Activated B cell treated with CpG ODN at 0.5 μM for 24 hours (primary cell): ENCODE measurements at regions not wholly inside any gene's neighbourhood (a gene's known extent, or its start where the extent isn't known, plus 50 kb on each side); places are given as distances from the start of the nearest gene placed in this dataset.

Experiments used
- ATAC-seq: fragments of 200-7000 bp; cut with Tn5 transposase; one replicate; pipeline ENCODE4 v1.10.0; 2021; ENCODE audit warnings: low read depth, mild to moderate bottlenecking, moderate library complexity
- CTCF ChIA-PET: fragments of 350-600 bp; sonication (Branson Sonifier 250); formaldehyde crosslinking; loops from one replicate; lab custom pipeline; 2021; ENCODE audit warnings: antibody characterized with exemption; lab: Charles Lee
- POLR2A ChIA-PET: fragments of 350-600 bp; sonication (Branson Sonifier 250); formaldehyde crosslinking; loops from one replicate; lab custom pipeline; 2021; ENCODE audit warnings: antibody characterized with exemption; lab: Charles Lee
- DNase-seq: peaks from one replicate; pipeline ENCODE4 v3.0.0; 2022
- H3K27ac Mint-ChIP-seq: one replicate; pipeline ENCODE4 v1.8.0; 2020; ENCODE audit warnings: mixed read lengths
- H3K27me3 Mint-ChIP-seq: one replicate; pipeline ENCODE4 v1.8.0; 2021; ENCODE audit warnings: mixed read lengths
- H3K36me3 Mint-ChIP-seq: one replicate; pipeline ENCODE4 v1.8.0; 2021; ENCODE audit warnings: low read depth, mixed read lengths
- H3K4me1 Mint-ChIP-seq: one replicate; pipeline ENCODE4 v1.8.0; 2021; ENCODE audit warnings: mixed read lengths
- H3K4me3 Mint-ChIP-seq: one replicate; pipeline ENCODE4 v1.8.0; 2020; ENCODE audit warnings: mild to moderate bottlenecking, mixed read lengths
- H3K9me3 Mint-ChIP-seq: one replicate; pipeline ENCODE4 v1.8.0; 2020; ENCODE audit warnings: mixed read lengths
- CTCF ChIP-seq: fragments of 200-600 bp; IDR thresholded peaks from one replicate; pipeline ENCODE4 v1.8.0; 2022; ENCODE audit warnings: antibody characterized with exemption, mild to moderate bottlenecking
- intact Hi-C: fragments of 100-400 bp; cut with micrococcal nuclease; formaldehyde crosslinking; loops from one replicate; pipeline ENCODE4 v1.15.1; 2024

GRCh38 chr9:29390859-29391258, 1817.6 kb upstream of the C9orf72 start:
- Mint-ChIP-seq H3K27me3 (no peaks in the 10 kb centered on the region), H3K9me3 (peaks cover 7% of the 10 kb centered on the region), H3K4me3 (no peak overlapping the region), H3K4me1 (no peaks in the 10 kb centered on the region), H3K36me3 (no peaks in the 10 kb centered on the region), H3K27ac (no peak overlapping the region)
- ChIA-PET CTCF (no interaction called here), POLR2A (no interaction called here)
- intact Hi-C loops = no loop called here
- ATAC-seq = no peak
- no peak for TF ChIP-seq CTCF
- no peak for DNase-seq

- no peak for ATAC-seq
- no peak overlapping the region for H3K27ac Mint-ChIP-seq
- DNase-seq = no peak
These were observed 1819.8 kb upstream of the C9orf72 start for GRCh38 chr9:29393064-29393463.

GRCh38 chr9:29394855-29395254, 1821.6 kb upstream of the C9orf72 start:
- DNase-seq (no peak), ATAC-seq (no peak)
- Mint-ChIP-seq H3K27ac (no peak overlapping the region), H3K4me1 (no peaks in the 10 kb centered on the region), H3K27me3 (no peaks in the 10 kb centered on the region), H3K36me3 (no peaks in the 10 kb centered on the region), H3K4me3 (no peak overlapping the region), H3K9me3 (peaks cover 5% of the 10 kb centered on the region)
- no peak for TF ChIP-seq CTCF
- ChIA-PET POLR2A (no interaction called here), CTCF (no interaction called here)
- intact Hi-C loops = no loop called here

More at GRCh38 chr9:29393064-29393463, 1819.8 kb upstream of the C9orf72 start:
- POLR2A ChIA-PET = no interaction called here
- CTCF ChIA-PET = no interaction called here
- no peak for TF ChIP-seq CTCF
- Mint-ChIP-seq H3K27me3 (no peaks in the 10 kb centered on the region), H3K4me1 (no peaks in the 10 kb centered on the region), H3K9me3 (peaks cover 5% of the 10 kb centered on the region), H3K36me3 (no peaks in the 10 kb centered on the region), H3K4me3 (no peak overlapping the region)
- intact Hi-C loops = no loop called here

GRCh38 chr9:29397148-29397547, 1823.9 kb upstream of the C9orf72 start:
- intact Hi-C loops = no loop called here
- Mint-ChIP-seq H3K36me3 (no peaks in the 10 kb centered on the region), H3K4me1 (no peaks in the 10 kb centered on the region), H3K4me3 (no peak overlapping the region), H3K27me3 (no peaks in the 10 kb centered on the region), H3K27ac (no peak overlapping the region), H3K9me3 (peaks cover 6% of the 10 kb centered on the region)
- POLR2A ChIA-PET = no interaction called here
- ATAC-seq = no peak
- CTCF ChIA-PET = no interaction called here
- no peak for DNase-seq
- no peak for TF ChIP-seq CTCF

GRCh38 chr9:29416204-29416603, 1842.9 kb upstream of the C9orf72 start:
- no peak overlapping the region for H3K4me3 Mint-ChIP-seq
- no peaks in the 10 kb centered on the region for H3K4me1 Mint-ChIP-seq
- H3K27me3 Mint-ChIP-seq = no peaks in the 10 kb centered on the region
- intact Hi-C loops = no loop called here
- ATAC-seq (no peak), DNase-seq (no peak)
- CTCF ChIA-PET = no interaction called here
- no peaks in the 10 kb centered on the region for H3K36me3 Mint-ChIP-seq
- H3K9me3 Mint-ChIP-seq = peaks cover 8% of the 10 kb centered on the region
- TF ChIP-seq CTCF = no peak
- H3K27ac Mint-ChIP-seq = no peak overlapping the region
- POLR2A ChIA-PET = no interaction called here
